ENCODE measurements at regions not wholly inside any gene's neighbourhood (a gene's known extent, or its start where the extent isn't known, plus 50 kb on each side); places are given as distances from the start of the nearest gene placed in this dataset.

- no peak for TF ChIP-seq EZH2 (IDR thresholded peaks at IDR 0.05; ENCODE audit: insufficient read depth, poor library complexity, severe bottlenecking)
- TF ChIP-seq EZH2phosphoT487 (IDR thresholded peaks at IDR 0.05; ENCODE audit: insufficient read depth, low read depth) = no peak
These were observed 343.6 kb upstream of the IGFBP3 start for GRCh38 chr7:46264646-46265045.

Measured in GM23248 (cell line).